SK-N-MC (cell line): ENCODE measurements at regions not wholly inside any gene's neighbourhood (a gene's known extent, or its start where the extent isn't known, plus 50 kb on each side); places are given as distances from the start of the nearest gene placed in this dataset.

Experiments used
- EZH2 ChIP-seq: fragments of 200-600 bp; sonication (generic); IDR thresholded peaks from one replicate; pipeline ENCODE4 v1.6.1; 2017; ENCODE audit warnings: antibody characterized with exemption
- POLR2AphosphoS5 ChIP-seq: IDR thresholded peaks from 2 replicates; pipeline ENCODE4 v1.6.1; 2012; ENCODE audit warnings: mild to moderate bottlenecking, low read depth, low read length, borderline replicate concordance

DNA sequence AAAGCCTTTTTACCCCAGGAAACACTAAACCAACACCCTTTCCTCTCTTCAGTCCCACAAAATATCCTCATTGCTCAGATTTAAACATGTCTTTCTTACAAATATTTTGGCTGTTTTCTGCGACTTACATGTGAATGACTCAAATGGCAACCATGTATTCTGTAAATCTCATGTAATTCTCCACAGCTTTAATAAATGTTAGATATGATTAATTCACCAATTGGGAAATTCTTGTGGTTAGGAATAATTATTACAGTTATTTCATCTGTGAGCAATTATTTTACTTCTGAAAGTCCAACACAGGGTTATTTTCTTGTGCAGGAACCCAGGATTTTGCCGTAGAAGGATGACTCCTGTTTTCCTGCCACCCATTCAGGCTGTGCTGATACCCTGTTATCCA lies 431.5 kb downstream of the LMO4 start:
- TF ChIP-seq EZH2 (no peak), POLR2AphosphoS5 (no peak)
